SK-N-SH treated with all-trans-retinoic acid at 6 μM for 48 hours (cell line): ENCODE measurements at regions not wholly inside any gene's neighbourhood (a gene's known extent, or its start where the extent isn't known, plus 50 kb on each side); places are given as distances from the start of the nearest gene placed in this dataset.

ENCODE experiments used
- ATAC-seq: fragments of 200-7000 bp; cut with Tn5 transposase; 3 replicates; pipeline ENCODE4 v1.9.1; 2020; ENCODE audit warnings: mild to moderate bottlenecking, moderate library complexity
- ARNTL ChIP-seq: fragments of 450-650 bp; formaldehyde crosslinking; IDR thresholded peaks from 2 replicates; pipeline ENCODE4 v1.5.0; 2020; ENCODE audit warnings: low read depth, mild to moderate bottlenecking, moderate library complexity, borderline replicate concordance
- BACH2 ChIP-seq: fragments of 250-450 bp; sonication (Bioruptor Pico); IDR thresholded peaks from 2 replicates; pipeline ENCODE4 v1.9.0; 2021; ENCODE audit warnings: mild to moderate bottlenecking, borderline replicate concordance
- ESRRG ChIP-seq: fragments of 250-450 bp; sonication (Bioruptor Pico); IDR thresholded peaks from 2 replicates; pipeline ENCODE4 v1.6.1; 2021; ENCODE audit warnings: mild to moderate bottlenecking
- GLIS3 ChIP-seq: fragments of 250-450 bp; sonication (Bioruptor Pico); IDR thresholded peaks from 2 replicates; pipeline ENCODE4 v1.5.0; 2020; ENCODE audit warnings: mild to moderate bottlenecking, moderate library complexity
- ISL1 ChIP-seq: fragments of 250-450 bp; sonication (Bioruptor Pico); IDR thresholded peaks from 2 replicates; pipeline ENCODE4 v2.1.2; 2022; ENCODE audit warnings: mild to moderate bottlenecking, moderate library complexity
- OSR1 ChIP-seq: fragments of 250-450 bp; sonication (Bioruptor Pico); IDR thresholded peaks from 2 replicates; pipeline ENCODE4 v1.8.0; 2022; ENCODE audit warnings: moderate library complexity, mild to moderate bottlenecking, inconsistent platforms
- PPARA ChIP-seq: fragments of 250-450 bp; sonication (Bioruptor Pico); IDR thresholded peaks from 2 replicates; pipeline ENCODE4 v1.5.0; 2020; ENCODE audit warnings: mild to moderate bottlenecking, borderline replicate concordance
- RARB ChIP-seq: fragments of 250-450 bp; sonication (Bioruptor Pico); IDR thresholded peaks from 2 replicates; pipeline ENCODE4 v1.8.0; 2021; ENCODE audit warnings: mild to moderate bottlenecking, moderate library complexity
- SNAI2 ChIP-seq: fragments of 250-450 bp; sonication (Bioruptor Pico); IDR thresholded peaks from 2 replicates; pipeline ENCODE4 v1.5.0; 2020; ENCODE audit warnings: mild to moderate bottlenecking, moderate library complexity
- TCF4 ChIP-seq: fragments of 250-450 bp; sonication (Bioruptor Pico); IDR thresholded peaks from 2 replicates; pipeline ENCODE4 v1.8.0; 2021; ENCODE audit warnings: mild to moderate bottlenecking, moderate library complexity, borderline replicate concordance
- TOX ChIP-seq: fragments of 250-450 bp; sonication (Bioruptor Pico); IDR thresholded peaks from 2 replicates; pipeline ENCODE4 v1.8.0; 2021; ENCODE audit warnings: mild to moderate bottlenecking, moderate library complexity, borderline replicate concordance
- ZC3H10 ChIP-seq: fragments of 250-450 bp; sonication (Bioruptor Pico); IDR thresholded peaks from 2 replicates; pipeline ENCODE4 v1.5.1; 2021; ENCODE audit warnings: mild to moderate bottlenecking, moderate library complexity
- ZFP3 ChIP-seq: fragments of 250-450 bp; sonication (Bioruptor Pico); IDR thresholded peaks from 2 replicates; pipeline ENCODE4 v1.5.0; 2020; ENCODE audit warnings: mild to moderate bottlenecking, moderate library complexity
- ZFP30 ChIP-seq: fragments of 450-650 bp; formaldehyde crosslinking; IDR thresholded peaks from 2 replicates; pipeline ENCODE4 v1.5.0; 2022; ENCODE audit warnings: mild to moderate bottlenecking, moderate library complexity
- ZNF565 ChIP-seq: fragments of 450-650 bp; formaldehyde crosslinking; conservative IDR thresholded peaks from 2 replicates; pipeline ENCODE4 v1.5.0; 2020; ENCODE audit warnings: low read depth, mild to moderate bottlenecking, moderate library complexity
- ZNF70 ChIP-seq: fragments of 450-650 bp; formaldehyde crosslinking; IDR thresholded peaks from 2 replicates; pipeline ENCODE4 v1.5.0; 2020; ENCODE audit warnings: mild to moderate bottlenecking, moderate library complexity
- ZNF8 ChIP-seq: fragments of 450-650 bp; formaldehyde crosslinking; IDR thresholded peaks from 2 replicates; pipeline ENCODE4 v1.5.0; 2020; ENCODE audit warnings: mild to moderate bottlenecking, moderate library complexity
- TF ChIP-seq, protein P1 (sequence below): fragments of 250-450 bp; sonication (Bioruptor Pico); IDR thresholded peaks from 2 replicates; pipeline ENCODE4 v1.5.1; 2021; ENCODE audit warnings: mild to moderate bottlenecking, moderate library complexity
- TF ChIP-seq, protein P2 (sequence below): fragments of 250-450 bp; sonication (Bioruptor Pico); IDR thresholded peaks from 2 replicates; pipeline ENCODE4 v1.8.0; 2020; ENCODE audit warnings: mild to moderate bottlenecking, moderate library complexity, borderline replicate concordance
- TF ChIP-seq, protein P3 (sequence below): fragments of 250-450 bp; sonication (Bioruptor Pico); IDR thresholded peaks from 2 replicates; pipeline ENCODE4 v1.5.0; 2020; ENCODE audit warnings: mild to moderate bottlenecking, moderate library complexity
- TF ChIP-seq, protein P4 (sequence below): fragments of 250-450 bp; sonication (Bioruptor Pico); IDR thresholded peaks from 2 replicates; pipeline ENCODE4 v1.5.1; 2020; ENCODE audit warnings: low read depth, mild to moderate bottlenecking, moderate library complexity
- TF ChIP-seq, protein P5 (sequence below): fragments of 250-450 bp; sonication (Bioruptor Pico); IDR thresholded peaks from 2 replicates; pipeline ENCODE4 v1.8.0; 2021; ENCODE audit warnings: low read depth, mild to moderate bottlenecking, moderate library complexity, borderline replicate concordance

DNA sequence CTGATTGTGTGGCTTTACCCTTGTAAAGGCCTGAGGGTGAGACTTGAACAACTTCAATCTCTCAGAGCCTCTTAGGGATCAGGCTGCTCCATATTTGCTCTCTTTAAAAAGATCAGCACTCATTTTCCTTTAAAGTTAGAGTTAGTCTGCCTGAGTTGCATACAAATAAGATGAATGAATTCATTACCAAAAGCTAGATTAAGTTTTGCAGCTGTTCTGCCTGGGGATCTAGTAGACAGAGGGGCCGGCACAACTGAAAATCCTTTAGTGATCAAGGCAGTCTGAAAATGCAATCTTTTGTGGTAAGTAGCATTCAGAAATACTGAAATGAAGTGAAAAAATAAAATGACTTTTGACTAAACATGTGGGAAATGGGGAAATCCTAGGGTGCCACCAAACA, 264.0 kb downstream of the MAN2A1 start:
- TF ChIP-seq, protein P1, sequence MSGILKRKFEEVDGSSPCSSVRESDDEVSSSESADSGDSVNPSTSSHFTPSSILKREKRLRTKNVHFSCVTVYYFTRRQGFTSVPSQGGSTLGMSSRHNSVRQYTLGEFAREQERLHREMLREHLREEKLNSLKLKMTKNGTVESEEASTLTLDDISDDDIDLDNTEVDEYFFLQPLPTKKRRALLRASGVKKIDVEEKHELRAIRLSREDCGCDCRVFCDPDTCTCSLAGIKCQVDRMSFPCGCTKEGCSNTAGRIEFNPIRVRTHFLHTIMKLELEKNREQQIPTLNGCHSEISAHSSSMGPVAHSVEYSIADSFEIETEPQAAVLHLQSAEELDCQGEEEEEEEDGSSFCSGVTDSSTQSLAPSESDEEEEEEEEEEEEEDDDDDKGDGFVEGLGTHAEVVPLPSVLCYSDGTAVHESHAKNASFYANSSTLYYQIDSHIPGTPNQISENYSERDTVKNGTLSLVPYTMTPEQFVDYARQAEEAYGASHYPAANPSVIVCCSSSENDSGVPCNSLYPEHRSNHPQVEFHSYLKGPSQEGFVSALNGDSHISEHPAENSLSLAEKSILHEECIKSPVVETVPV (CRISPR knock-in tag) = no peak
- TF ChIP-seq RARB = no peak
- TF ChIP-seq OSR1 (CRISPR knock-in tag) = no peak
- no peak for TF ChIP-seq PPARA (CRISPR knock-in tag)
- TF ChIP-seq ZNF70 (CRISPR knock-in tag) = no peak
- no peak for TF ChIP-seq BACH2 (CRISPR knock-in tag)
- no peak for TF ChIP-seq ZFP30 (CRISPR knock-in tag)
- TF ChIP-seq ZC3H10 (CRISPR knock-in tag) = no peak
- TF ChIP-seq, protein P2, sequence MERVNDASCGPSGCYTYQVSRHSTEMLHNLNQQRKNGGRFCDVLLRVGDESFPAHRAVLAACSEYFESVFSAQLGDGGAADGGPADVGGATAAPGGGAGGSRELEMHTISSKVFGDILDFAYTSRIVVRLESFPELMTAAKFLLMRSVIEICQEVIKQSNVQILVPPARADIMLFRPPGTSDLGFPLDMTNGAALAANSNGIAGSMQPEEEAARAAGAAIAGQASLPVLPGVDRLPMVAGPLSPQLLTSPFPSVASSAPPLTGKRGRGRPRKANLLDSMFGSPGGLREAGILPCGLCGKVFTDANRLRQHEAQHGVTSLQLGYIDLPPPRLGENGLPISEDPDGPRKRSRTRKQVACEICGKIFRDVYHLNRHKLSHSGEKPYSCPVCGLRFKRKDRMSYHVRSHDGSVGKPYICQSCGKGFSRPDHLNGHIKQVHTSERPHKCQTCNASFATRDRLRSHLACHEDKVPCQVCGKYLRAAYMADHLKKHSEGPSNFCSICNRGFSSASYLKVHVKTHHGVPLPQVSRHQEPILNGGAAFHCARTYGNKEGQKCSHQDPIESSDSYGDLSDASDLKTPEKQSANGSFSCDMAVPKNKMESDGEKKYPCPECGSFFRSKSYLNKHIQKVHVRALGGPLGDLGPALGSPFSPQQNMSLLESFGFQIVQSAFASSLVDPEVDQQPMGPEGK (CRISPR knock-in tag) = no peak
- no peak for TF ChIP-seq ZFP3 (CRISPR knock-in tag)
- TF ChIP-seq, protein P3, sequence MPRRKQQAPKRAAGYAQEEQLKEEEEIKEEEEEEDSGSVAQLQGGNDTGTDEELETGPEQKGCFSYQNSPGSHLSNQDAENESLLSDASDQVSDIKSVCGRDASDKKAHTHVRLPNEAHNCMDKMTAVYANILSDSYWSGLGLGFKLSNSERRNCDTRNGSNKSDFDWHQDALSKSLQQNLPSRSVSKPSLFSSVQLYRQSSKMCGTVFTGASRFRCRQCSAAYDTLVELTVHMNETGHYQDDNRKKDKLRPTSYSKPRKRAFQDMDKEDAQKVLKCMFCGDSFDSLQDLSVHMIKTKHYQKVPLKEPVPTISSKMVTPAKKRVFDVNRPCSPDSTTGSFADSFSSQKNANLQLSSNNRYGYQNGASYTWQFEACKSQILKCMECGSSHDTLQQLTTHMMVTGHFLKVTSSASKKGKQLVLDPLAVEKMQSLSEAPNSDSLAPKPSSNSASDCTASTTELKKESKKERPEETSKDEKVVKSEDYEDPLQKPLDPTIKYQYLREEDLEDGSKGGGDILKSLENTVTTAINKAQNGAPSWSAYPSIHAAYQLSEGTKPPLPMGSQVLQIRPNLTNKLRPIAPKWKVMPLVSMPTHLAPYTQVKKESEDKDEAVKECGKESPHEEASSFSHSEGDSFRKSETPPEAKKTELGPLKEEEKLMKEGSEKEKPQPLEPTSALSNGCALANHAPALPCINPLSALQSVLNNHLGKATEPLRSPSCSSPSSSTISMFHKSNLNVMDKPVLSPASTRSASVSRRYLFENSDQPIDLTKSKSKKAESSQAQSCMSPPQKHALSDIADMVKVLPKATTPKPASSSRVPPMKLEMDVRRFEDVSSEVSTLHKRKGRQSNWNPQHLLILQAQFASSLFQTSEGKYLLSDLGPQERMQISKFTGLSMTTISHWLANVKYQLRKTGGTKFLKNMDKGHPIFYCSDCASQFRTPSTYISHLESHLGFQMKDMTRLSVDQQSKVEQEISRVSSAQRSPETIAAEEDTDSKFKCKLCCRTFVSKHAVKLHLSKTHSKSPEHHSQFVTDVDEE (CRISPR knock-in tag) = no peak
- TF ChIP-seq ARNTL = no peak
- TF ChIP-seq, protein P4, sequence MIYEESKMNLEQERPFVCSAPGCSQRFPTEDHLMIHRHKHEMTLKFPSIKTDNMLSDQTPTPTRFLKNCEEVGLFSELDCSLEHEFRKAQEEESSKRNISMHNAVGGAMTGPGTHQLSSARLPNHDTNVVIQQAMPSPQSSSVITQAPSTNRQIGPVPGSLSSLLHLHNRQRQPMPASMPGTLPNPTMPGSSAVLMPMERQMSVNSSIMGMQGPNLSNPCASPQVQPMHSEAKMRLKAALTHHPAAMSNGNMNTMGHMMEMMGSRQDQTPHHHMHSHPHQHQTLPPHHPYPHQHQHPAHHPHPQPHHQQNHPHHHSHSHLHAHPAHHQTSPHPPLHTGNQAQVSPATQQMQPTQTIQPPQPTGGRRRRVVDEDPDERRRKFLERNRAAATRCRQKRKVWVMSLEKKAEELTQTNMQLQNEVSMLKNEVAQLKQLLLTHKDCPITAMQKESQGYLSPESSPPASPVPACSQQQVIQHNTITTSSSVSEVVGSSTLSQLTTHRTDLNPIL (CRISPR knock-in tag) = no peak
- no peak for TF ChIP-seq GLIS3 (CRISPR knock-in tag)
- no peak for TF ChIP-seq ZNF8 (CRISPR knock-in tag)
- no peak for TF ChIP-seq ZNF565 (CRISPR knock-in tag)
- no peak for TF ChIP-seq TOX (CRISPR knock-in tag)
- TF ChIP-seq ESRRG (CRISPR knock-in tag) = no peak
- TF ChIP-seq, protein P5, sequence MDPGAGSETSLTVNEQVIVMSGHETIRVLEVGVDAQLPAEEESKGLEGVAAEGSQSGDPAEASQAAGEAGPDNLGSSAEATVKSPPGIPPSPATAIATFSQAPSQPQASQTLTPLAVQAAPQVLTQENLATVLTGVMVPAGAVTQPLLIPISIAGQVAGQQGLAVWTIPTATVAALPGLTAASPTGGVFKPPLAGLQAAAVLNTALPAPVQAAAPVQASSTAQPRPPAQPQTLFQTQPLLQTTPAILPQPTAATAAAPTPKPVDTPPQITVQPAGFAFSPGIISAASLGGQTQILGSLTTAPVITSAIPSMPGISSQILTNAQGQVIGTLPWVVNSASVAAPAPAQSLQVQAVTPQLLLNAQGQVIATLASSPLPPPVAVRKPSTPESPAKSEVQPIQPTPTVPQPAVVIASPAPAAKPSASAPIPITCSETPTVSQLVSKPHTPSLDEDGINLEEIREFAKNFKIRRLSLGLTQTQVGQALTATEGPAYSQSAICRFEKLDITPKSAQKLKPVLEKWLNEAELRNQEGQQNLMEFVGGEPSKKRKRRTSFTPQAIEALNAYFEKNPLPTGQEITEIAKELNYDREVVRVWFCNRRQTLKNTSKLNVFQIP (CRISPR knock-in tag) = no peak
- TF ChIP-seq ISL1 (CRISPR knock-in tag) = no peak
- ATAC-seq = no peak

DNA sequence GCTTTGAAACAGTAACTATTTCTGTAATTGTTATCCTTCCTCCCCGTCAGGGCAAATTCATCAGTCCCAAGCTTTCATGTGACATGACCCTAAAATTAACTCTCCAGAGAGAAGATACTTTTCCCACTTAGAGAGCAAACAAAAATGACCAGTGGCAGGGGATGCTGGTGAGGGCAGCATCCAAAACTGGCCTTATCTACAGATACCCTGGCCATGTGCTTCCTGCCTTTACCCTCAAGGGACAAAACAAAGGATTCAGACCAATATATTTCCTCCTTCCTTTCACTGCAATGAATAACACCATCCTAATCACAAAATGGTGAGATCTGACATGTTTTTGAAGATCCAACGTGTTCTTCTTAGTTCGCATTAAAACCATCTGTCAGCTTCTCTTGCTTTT, 267.2 kb downstream of the MAN2A1 start:
- ATAC-seq = no peak
- no peak for TF ChIP-seq RARB
- TF ChIP-seq TCF4 (CRISPR knock-in tag) = no peak
- TF ChIP-seq SNAI2 (CRISPR knock-in tag) = no peak
- no peak for TF ChIP-seq ZNF8 (CRISPR knock-in tag)
- no peak for TF ChIP-seq ZNF565 (CRISPR knock-in tag)
- TF ChIP-seq, protein P2 (CRISPR knock-in tag) = no peak
- TF ChIP-seq PPARA (CRISPR knock-in tag) = no peak
- TF ChIP-seq OSR1 (CRISPR knock-in tag) = no peak
- TF ChIP-seq, protein P4 (CRISPR knock-in tag) = no peak
